ENCODE measurements at regions not wholly inside any gene's neighbourhood (a gene's known extent, or its start where the extent isn't known, plus 50 kb on each side); places are given as distances from the start of the nearest gene placed in this dataset.

DNA sequence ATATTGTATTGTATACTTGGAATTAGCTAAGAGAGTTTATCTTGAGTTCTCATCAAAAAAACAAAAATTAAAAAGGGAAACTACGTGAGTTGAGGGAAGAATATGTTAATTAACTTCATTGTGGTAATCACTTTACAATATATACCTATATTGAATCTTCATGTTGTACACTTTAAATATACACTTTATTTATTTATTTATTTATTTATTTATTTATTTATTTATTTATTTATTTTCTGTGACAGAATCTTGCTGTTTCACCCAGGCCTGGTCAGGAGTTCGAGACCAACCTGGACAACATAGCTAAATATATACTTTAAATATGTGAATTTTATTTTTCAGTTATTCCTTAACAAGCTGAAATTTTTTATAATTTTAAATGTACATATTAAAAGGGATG, 74.1 kb downstream of the VIP start:
- TF ChIP-seq, protein P1, sequence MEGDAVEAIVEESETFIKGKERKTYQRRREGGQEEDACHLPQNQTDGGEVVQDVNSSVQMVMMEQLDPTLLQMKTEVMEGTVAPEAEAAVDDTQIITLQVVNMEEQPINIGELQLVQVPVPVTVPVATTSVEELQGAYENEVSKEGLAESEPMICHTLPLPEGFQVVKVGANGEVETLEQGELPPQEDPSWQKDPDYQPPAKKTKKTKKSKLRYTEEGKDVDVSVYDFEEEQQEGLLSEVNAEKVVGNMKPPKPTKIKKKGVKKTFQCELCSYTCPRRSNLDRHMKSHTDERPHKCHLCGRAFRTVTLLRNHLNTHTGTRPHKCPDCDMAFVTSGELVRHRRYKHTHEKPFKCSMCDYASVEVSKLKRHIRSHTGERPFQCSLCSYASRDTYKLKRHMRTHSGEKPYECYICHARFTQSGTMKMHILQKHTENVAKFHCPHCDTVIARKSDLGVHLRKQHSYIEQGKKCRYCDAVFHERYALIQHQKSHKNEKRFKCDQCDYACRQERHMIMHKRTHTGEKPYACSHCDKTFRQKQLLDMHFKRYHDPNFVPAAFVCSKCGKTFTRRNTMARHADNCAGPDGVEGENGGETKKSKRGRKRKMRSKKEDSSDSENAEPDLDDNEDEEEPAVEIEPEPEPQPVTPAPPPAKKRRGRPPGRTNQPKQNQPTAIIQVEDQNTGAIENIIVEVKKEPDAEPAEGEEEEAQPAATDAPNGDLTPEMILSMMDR (IDR thresholded peaks at IDR 0.05; ENCODE audit: poor library complexity, severe bottlenecking) = no peak
- TF ChIP-seq SMC3 (conservative IDR thresholded peaks at IDR 0.05; ENCODE audit: poor library complexity) (no peak), EZH2 (IDR thresholded peaks at IDR 0.05; ENCODE audit: borderline replicate concordance, insufficient read depth, low read length, poor library complexity, severe bottlenecking) (no peak), POLR2AphosphoS5 (IDR thresholded peaks at IDR 0.05) (no peak), EP300 (conservative IDR thresholded peaks at IDR 0.05; ENCODE audit: poor library complexity, severe bottlenecking) (no peak)
